ENCODE measurements at regions not wholly inside any gene's neighbourhood (a gene's known extent, or its start where the extent isn't known, plus 50 kb on each side); places are given as distances from the start of the nearest gene placed in this dataset.

DNA sequence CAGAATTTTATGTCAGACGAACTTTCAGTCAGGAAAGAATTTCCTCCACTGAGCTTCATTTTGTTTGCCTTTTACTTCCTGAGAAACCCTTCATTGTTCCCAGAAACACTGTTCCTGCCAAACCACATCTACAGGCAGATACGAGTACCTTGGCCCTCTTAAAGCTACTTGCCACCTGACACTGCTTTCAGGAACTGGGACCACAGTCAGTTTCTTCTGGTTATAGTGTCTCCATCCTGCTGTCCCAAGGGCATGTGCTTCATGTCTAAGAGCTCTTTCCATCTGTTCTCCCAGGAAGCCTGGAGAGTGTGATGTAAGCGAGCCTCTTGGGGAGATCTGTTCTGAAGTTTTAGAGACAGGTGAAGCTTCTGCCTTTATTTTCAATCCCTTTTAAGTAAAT, 161.7 kb upstream of the PLEKHA5 start:
- Histone ChIP-seq H3K4me1 (ENCODE audit: control insufficient read depth, insufficient read depth, low read length) (no peaks in the 10 kb centered on the region), H3K4me2 (ENCODE audit: control insufficient read depth, insufficient read depth) (no peak overlapping the region), H4K20me1 (ENCODE audit: control insufficient read depth, insufficient read depth) (no peaks in the 10 kb centered on the region), H3K9me3 (replicated peaks; ENCODE audit: control insufficient read depth, insufficient read depth, low read length) (no peaks in the 10 kb centered on the region), H3K36me3 (ENCODE audit: control insufficient read depth in 2 of 2, insufficient read depth in 2 of 2, low read length in 1 of 2) (no peaks in the 10 kb centered on the region), H3K4me3 (no peak overlapping the region), H3K27ac (ENCODE audit: control insufficient read depth, insufficient read depth) (no peak overlapping the region), H3K9ac (ENCODE audit: control insufficient read depth, insufficient read depth, low read length) (no peak overlapping the region), H3K79me2 (ENCODE audit: control insufficient read depth, insufficient read depth, low read length) (no peaks in the 10 kb centered on the region), H2AFZ (ENCODE audit: control insufficient read depth, low read depth, low read length) (no peak overlapping the region), H3K27me3 (replicated peaks in 1 of 2; ENCODE audit: control insufficient read depth in 2 of 2, insufficient read depth in 2 of 2, low read length in 1 of 2) (no peaks in the 10 kb centered on the region)
- DNase-seq (ENCODE audit: low read depth, low spot score) (no peak), ATAC-seq (no peak), FAIRE-seq (no peak)
- SMC1A ChIA-PET (ENCODE audit: uncharacterized antibody, unreplicated experiment): interaction anchor here (0.6 kb wide), 1 partner anchor 15 kb away, joined by 3 read pairs; no protein-coding TSS in a partner anchor
- BruUV-seq (replicated peaks): no TSS peak
- WGBS (ENCODE audit: insufficient coverage, insufficient replicate concordance, low lambda C conversion rate, missing lambda C conversion rate): 20% methylated on average over 3 of the region's 3 CpGs
- TF ChIP-seq DPF2 (IDR thresholded peaks at IDR 0.05) (no peak), EED (IDR thresholded peaks at IDR 0.05; ENCODE audit: low read depth) (no peak), POLR2AphosphoS2 (IDR thresholded peaks at IDR 0.05; ENCODE audit: low read depth, low read length) (no peak), HDGF (IDR thresholded peaks at IDR 0.05) (no peak), MEF2A (IDR thresholded peaks at IDR 0.05; ENCODE audit: insufficient read depth, low read depth, low read length) (no peak), MEF2B (IDR thresholded peaks at IDR 0.05; ENCODE audit: partially characterized antibody, poor library complexity, severe bottlenecking) (no peak), EP300 (IDR thresholded peaks at IDR 0.05; ENCODE audit: borderline replicate concordance in 1 of 2, control insufficient read depth in 1 of 2, low read depth in 2 of 2, low read length in 2 of 2) (no peak), SMAD1 (IDR thresholded peaks at IDR 0.05; ENCODE audit: low read depth, partially characterized antibody) (no peak), POLR2AphosphoS5 (IDR thresholded peaks at IDR 0.05; ENCODE audit: low read length) (no peak), FOXK2 (IDR thresholded peaks at IDR 0.05) (no peak), SUPT20H (IDR thresholded peaks at IDR 0.05; ENCODE audit: borderline replicate concordance, control insufficient read depth, low read depth, low read length) (no peak), SP1 (IDR thresholded peaks at IDR 0.05; ENCODE audit: low read depth, low read length) (no peak), CREM (IDR thresholded peaks at IDR 0.05; ENCODE audit: low read depth) (no peak), MYC (IDR thresholded peaks at IDR 0.05; ENCODE audit: insufficient read depth, insufficient read length, insufficient replicate concordance, low read length, severe bottlenecking) (no peak), HCFC1 (IDR thresholded peaks at IDR 0.05; ENCODE audit: low read length) (no peak)
- TF ChIP-seq, protein P1, sequence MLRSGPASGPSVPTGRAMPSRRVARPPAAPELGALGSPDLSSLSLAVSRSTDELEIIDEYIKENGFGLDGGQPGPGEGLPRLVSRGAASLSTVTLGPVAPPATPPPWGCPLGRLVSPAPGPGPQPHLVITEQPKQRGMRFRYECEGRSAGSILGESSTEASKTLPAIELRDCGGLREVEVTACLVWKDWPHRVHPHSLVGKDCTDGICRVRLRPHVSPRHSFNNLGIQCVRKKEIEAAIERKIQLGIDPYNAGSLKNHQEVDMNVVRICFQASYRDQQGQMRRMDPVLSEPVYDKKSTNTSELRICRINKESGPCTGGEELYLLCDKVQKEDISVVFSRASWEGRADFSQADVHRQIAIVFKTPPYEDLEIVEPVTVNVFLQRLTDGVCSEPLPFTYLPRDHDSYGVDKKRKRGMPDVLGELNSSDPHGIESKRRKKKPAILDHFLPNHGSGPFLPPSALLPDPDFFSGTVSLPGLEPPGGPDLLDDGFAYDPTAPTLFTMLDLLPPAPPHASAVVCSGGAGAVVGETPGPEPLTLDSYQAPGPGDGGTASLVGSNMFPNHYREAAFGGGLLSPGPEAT (IDR thresholded peaks at IDR 0.05; ENCODE audit: low read depth): no peak
- TF ChIP-seq, protein P2, sequence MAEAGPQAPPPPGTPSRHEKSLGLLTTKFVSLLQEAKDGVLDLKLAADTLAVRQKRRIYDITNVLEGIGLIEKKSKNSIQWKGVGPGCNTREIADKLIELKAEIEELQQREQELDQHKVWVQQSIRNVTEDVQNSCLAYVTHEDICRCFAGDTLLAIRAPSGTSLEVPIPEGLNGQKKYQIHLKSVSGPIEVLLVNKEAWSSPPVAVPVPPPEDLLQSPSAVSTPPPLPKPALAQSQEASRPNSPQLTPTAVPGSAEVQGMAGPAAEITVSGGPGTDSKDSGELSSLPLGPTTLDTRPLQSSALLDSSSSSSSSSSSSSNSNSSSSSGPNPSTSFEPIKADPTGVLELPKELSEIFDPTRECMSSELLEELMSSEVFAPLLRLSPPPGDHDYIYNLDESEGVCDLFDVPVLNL (IDR thresholded peaks at IDR 0.05; ENCODE audit: low read depth, low read length): no peak
- RAD21 ChIA-PET (ENCODE audit: unreplicated experiment): no interaction called here
- CTCF ChIA-PET: no interaction called here
- POLR2A ChIA-PET: no interaction called here
- intact Hi-C loops (cut with micrococcal nuclease; ENCODE audit: unreplicated experiment) (no loop called here), in situ Hi-C loops (cut with MboI) (no loop called here)

Measured in GM12878 (cell line).